GM18499 (cell line): ENCODE measurements at regions not wholly inside any gene's neighbourhood (a gene's known extent, or its start where the extent isn't known, plus 50 kb on each side); places are given as distances from the start of the nearest gene placed in this dataset.
"Not testable (repeated sequence)": the region's sequence is repeated elsewhere in the genome, so short reads cannot be mapped to it uniquely, and the experiment has no call there.

ENCODE experiments used
- ATAC-seq: cut with Tn5 transposase; IDR thresholded peaks from one replicate; pipeline ENCODE4 v1.9.1; 2021; ENCODE audit warnings: moderate number of reproducible peaks; ENCODE audit not compliant: insufficient read depth, unreplicated experiment

GRCh38 chr9:6160579-6160978 is 55.0 kb upstream of the IL33 start:
- ATAC-seq, result no peak

GRCh38 chr9:6153425-6153824 is 62.2 kb upstream of the IL33 start:
- no peak for ATAC-seq

GRCh38 chr9:6152788-6153187 is 62.8 kb upstream of the IL33 start:
- ATAC-seq, result no peak

- ATAC-seq, result no peak
These were observed 65.1 kb upstream of the IL33 start for GRCh38 chr9:6150483-6150882.

DNA sequence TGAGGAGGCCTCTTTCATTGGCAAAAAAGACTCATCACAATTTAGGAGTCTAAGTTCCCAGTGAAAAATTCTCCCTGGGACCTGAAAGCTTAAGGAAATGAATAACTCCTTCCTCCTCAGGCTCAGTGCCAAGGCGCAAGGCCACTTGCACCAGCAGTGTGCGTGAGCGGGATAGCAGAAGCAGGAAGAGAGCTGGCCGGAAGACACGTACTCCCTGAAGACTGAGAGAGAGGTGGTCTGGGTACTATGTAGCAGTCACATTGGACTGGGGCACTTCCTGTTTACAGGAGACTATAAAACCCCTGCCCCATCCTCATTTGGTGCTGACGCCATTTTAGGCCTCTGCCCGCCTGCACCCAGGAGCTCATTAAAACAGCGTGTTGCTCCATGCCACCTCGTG is 66.3 kb upstream of the IL33 start:
- no peak for ATAC-seq

DNA sequence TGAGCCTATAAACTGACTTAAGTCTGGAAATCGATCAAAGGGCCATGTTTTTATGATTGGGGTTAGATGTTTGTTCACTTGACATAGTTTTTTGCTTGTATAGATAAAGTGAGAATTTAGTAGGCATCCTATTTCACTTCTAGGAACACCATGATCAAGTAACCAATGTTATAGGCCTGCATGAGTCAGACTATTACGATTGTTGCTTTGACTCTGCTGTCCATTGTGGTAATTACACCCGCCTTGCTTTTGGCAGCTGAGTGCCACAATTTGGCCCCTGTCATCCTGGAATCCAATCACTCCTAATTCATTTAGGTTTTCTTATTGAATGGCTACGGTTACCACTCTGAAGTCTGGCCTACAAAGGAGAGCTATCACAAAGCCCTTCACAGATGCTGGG is 67.8 kb upstream of the IL33 start:
- no peak for ATAC-seq

DNA sequence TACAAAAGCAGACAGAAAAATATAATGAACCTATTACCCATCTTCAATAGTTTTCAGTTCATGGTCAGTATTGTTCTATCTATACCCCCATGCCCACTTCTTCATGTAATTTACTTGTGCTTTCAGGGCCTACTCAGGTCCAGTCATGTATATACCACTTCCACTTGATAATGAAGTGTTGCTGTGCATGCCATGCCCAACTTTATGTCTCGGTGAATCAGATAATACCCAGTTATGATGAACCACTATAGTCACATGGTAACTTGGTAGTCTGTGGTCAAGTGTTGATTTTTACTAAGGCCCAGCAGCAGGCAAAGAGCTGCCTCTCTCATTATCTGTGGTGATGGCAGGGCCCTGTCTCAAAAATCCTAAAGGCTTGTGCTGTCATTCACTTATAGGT is 70.7 kb upstream of the IL33 start:
- ATAC-seq, result no peak

DNA sequence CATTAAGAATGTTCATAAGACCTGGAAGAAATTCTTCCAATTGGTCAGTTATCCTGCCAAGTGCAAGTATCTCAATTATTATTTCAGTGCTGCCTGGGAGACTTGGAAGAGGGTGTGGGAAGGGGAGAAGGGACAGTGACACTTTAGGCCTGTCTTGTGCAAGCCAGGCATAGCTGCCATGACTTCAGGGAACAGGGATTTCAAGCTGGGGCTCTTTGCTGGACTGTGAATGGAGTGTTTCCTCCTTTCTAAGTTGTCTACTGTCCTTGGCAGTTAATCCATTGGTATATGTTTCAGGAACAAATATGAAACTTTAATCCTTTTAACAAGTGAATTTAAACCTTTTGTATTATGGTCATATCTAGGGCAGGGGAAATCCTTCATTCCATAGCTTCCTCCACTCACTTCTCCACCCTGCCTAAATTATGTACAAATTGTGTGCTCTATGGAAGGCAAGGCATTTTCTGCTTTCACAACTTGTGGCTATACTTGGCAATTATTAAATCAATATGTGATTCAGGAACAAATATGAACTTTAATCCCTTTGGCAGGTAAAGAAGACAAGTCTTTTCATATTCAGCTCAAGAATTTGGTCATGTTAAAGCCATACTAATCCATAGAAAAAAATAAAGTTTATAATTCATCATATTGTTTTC is 72.7 kb upstream of the IL33 start:
- ATAC-seq, result no peak

- ATAC-seq, result not testable (repeated sequence)
These were observed 79.8 kb upstream of the IL33 start for GRCh38 chr9:6135780-6136179.

DNA sequence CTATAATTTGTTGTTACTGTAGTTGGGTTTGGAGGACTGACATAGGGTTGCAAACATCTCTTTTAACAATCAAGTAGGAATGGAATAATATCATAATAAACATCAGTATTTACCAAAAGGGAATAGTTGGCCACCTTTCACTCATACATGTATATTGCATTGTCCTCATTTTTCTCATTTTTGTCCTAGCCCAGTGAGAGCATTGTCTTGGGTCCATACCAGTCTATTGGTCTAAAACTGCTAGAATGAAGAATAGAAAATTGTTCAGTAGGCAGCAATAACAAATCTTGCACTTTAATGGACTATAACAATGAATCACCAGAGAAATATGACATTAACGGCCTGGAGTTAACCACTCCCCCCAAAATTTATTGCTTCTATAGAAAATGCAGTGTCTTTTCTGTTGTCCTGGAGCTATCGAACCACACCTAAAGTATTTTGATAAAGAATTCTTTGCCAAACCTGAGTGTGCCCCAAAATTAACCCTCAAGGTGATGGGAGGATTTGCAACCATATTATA is 80.9 kb upstream of the IL33 start:
- no peak for ATAC-seq

DNA sequence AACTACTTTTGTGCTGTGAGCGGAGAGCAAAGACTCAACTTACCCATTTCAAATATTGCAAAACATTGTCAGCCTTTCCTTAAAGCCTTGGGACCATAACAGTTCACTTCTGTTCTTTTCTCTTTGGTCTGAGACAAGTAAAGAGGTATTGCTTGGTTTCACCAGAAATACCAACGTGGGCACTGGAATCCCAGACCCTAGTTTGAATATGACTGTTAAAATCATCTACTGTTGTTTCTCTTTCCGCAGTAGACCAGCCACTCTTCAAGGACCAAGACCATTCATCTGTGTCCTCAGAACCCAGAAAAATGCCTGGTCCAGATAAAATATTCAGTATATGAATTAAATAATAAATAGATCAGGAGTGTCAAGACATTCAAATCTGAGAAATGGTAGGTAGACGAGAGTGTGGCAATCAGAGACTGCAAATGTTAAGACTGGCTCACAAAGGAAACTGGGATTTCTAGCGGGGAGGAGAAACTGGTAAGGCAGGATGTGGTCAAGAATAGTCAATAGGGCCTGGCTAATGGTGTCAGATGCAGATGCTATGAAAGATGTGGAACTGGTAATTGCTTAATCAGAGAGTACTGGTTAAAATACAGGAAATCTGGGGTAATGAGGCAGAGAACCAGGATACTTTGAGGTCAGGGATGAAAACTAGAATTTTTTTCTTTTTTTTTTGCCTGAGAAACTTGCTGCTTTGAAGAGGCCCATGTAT is 82.1 kb upstream of the IL33 start:
- no peak for ATAC-seq

- ATAC-seq, result no peak
These were observed 83.0 kb upstream of the IL33 start for GRCh38 chr9:6132650-6133049.

- ATAC-seq, result no peak
These were observed 87.6 kb upstream of the IL33 start for GRCh38 chr9:6128030-6128429.

GRCh38 chr9:6126377-6126776 is 89.2 kb upstream of the IL33 start:
- ATAC-seq, result no peak

DNA sequence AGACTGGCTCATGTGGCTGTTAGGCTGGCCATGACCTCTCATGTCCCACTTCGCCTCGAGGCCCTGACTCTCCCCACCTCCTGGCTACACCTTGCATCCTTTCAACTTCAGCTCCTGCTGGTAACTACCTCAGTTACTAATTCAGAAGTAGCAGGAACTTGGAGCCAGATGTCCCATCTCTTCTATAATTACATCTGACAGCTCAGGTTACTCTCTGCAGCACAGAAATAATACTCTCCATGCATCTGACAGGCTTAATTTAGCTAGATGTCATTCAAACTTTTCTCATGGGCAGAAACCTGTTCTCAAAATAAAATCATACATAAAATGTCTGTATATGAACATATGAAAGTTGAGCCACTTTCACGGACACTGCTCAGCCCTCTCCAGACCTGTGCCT is 92.2 kb upstream of the IL33 start:
- ATAC-seq, result no peak

DNA sequence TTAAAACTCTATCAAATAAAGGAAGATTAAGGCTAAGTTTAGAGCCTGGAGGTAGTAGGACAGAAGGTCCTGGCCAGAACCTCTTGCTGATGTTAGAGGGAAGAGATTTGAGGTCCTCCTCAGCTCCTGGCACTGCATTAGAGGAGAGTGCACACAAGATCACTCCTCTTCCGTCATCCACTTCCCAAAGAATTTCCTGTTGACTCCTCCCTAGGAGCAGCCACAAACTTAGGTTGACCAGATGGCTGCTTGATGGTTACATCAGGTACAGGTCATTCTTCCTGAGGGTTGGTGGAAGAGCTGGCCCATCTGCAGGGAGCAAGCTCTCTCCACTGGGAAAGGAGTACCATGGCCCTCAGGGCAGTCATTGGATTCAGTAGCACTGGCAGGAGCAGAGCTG is 93.9 kb upstream of the IL33 start:
- no peak for ATAC-seq

- ATAC-seq, result no peak
These were observed 99.0 kb upstream of the RANBP6 start for GRCh38 chr9:6114424-6114823.

- ATAC-seq, result no peak
These were observed 98.4 kb upstream of the RANBP6 start for GRCh38 chr9:6113819-6114218.

DNA sequence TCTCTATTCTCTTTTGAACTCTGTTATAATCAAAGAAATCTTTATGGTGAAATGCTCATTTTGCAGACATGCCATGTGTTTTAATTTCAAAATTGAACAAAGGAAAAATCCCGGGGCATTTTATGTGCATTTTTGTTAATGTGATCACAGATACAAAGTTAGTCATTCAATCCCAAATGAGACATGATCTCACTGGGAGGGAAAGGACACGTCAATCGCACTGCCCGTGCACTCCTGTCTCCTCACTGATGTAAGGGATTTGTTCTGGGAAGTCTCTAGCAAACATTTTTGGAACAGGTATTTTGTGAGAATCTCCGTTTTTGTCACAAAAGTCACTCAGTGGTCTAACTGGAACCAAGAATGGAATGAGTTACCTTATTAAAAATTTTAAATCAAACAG is 97.9 kb upstream of the RANBP6 start:
- no peak for ATAC-seq

DNA sequence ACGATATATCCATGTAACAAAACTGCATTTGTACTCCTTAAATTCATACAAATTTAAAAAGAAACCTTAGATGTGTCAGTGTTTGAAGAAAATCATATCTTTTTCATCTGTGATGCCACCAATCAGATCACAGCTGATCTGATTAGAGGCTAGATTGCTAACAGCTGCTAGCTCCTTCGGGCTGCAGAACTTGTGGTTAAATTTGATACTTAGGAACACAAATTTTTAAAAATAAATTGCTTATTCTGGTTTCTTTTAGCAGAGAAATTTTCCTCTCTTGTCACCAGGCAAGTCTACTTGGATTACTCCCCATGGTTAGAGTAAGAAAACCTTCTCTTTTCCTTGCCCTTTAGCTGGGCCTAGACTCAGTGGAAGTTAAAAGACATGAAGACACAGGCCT is 94.6 kb upstream of the RANBP6 start:
- ATAC-seq, result no peak

DNA sequence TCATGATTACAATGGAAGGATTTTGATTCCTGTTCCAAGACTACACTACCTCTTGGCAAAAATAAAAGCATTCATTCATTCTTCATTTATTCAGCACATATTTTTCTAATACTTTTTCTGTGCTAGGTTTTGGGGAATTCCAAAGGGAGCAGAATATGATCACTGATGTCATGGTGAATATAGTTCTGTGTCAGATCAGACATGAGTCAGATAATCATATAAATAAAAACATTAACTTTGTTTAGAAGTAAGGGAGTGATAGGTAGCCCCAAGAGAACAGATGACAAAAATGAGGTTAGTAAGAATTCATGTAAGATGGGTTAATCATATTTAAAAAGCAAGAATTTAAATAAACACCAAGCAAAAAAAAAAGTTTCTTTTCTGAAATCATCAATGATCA is 94.1 kb upstream of the RANBP6 start:
- no peak for ATAC-seq

DNA sequence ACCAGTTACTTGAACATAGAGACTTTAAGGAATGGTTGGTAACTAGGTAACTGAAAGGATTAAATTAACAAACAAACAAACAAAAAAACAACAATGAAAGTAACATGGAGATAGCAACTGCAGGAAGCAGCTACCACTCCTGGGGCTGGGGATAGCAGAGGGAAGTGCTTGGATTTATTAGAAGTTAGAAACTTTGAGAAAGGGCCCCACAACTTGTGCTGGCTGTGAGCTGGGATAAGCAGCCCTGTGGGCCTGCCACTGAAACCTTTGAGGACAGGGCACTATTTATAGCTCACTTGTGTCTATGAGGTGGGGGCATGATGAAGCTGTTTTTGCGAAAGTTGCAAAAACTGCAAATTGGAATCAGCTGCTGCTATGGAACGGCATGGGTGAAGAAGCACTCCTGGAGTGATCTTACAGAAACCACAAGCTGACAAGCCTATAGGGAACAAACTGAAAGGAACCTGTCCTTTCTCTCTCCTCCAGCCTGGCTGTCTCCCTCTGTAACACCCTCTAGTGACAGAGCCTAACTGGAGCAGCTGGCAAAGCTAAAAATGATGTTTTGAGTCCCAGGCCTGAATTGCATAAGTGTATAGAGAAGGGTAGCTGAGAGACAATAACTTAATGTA is 91.4 kb upstream of the RANBP6 start:
- no peak for ATAC-seq
